ENCODE measurements at regions not wholly inside any gene's neighbourhood (a gene's known extent, or its start where the extent isn't known, plus 50 kb on each side); places are given as distances from the start of the nearest gene placed in this dataset.
"Not testable (repeated sequence)": the region's sequence is repeated elsewhere in the genome, so short reads cannot be mapped to it uniquely, and the experiment has no call there.

DNA sequence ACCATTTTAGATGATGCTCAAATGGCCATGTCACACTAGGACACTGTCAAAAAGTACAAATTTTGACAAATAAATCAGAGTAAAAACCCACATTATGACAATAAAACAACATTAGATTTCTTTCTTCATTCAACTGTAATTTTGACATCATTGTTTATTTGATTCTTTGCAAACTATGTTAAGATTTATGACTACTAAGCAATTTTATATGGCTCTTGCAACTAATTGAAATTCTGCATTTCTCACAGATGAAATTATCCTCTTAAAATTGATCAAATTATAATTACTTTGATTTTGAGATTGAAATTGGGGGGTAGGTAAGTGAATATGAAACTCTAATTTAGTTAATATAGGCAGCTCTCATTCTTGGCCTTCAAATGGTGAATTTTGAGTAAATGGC lies 59.8 kb downstream of the ATOH1 start:
- no peak for ATAC-seq
- DNase-seq: no peak
- intact Hi-C loops (cut with micrococcal nuclease): no loop called here

DNA sequence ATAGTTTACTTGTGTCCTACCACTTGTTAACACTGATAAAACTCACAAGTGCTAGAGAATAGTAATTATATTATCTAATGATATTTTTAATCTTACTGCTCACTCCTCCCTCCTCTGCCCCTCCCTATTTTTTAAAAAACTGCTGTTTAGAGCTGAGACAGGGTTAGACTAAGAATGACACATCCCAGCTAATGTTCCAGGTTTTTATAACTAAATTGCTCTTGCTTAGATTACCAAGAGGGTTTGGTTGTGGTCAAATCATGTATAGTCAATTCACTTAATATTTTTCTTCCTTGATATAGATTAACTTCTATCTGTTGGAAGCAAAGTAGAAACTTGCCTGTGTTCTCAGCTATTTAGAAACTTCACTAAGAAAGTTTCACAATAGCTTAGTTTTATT lies 60.2 kb downstream of the ATOH1 start:
- ATAC-seq: no peak
- intact Hi-C loops (cut with micrococcal nuclease): no loop called here

DNA sequence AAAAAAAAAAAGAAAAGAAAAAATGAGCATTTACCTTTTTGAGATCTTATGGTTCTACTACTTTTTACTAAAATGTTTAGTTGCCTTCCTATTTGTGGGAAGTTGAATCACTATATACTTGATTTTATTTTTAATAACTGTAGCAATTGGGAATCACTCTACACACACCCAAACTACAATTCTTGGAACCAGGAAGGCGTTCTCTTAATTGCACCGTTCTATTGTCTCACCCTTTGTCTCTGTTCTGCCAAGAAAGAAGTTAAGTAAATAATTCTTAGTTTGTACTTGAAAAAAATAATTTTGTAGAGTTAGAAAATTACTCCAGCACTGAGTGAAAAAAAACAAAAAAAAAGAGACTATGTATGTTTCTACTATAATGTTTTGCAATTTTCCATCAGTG lies 62.7 kb downstream of the ATOH1 start:
- DNase-seq: no peak
- no peak for ATAC-seq
- intact Hi-C loops (cut with micrococcal nuclease): no loop called here

More for the DNA sequence above, 60.2 kb downstream of the ATOH1 start:
- DNase-seq: no peak

DNA sequence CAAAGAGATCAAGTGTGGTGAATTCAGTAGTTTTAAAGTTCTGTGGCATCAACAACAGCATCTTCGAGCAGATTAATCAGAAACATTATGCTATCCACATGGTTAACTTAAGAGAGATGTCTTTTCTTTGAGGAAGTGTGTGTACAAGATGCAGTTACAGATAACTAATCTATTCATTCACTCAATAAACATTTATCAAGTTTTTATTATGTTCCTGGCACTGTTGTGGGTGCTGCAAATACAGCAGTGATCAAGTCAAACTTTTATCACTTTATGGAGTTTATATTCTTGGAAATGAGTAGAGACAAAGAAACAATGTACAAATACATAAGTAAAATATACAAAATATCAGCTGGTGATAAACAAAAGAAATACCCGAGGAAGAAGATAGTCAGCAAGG lies 66.4 kb downstream of the ATOH1 start:
- DNase-seq (no peak), ATAC-seq (no peak)
- intact Hi-C loops (cut with micrococcal nuclease): no loop called here

DNA sequence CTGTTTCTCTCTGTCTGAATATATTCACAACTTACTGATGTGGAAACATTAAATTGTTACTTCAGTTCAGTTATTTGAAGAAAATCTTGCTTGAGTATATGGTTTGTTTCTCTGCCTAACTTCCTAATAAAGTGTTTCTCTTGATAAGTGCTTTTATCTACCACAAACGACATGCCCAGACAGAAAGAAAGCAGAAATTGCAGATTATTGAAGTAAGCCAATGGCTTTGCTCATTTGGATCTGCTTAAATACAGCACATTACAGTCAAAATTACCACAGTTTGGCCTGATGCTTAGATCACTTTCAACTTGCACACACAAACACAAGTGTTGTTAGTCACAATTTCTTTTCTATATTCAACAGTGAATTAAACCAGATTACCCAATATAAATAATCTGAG lies 68.0 kb downstream of the ATOH1 start:
- intact Hi-C loops (cut with micrococcal nuclease): no loop called here
- DNase-seq: no peak
- ATAC-seq: no peak

DNA sequence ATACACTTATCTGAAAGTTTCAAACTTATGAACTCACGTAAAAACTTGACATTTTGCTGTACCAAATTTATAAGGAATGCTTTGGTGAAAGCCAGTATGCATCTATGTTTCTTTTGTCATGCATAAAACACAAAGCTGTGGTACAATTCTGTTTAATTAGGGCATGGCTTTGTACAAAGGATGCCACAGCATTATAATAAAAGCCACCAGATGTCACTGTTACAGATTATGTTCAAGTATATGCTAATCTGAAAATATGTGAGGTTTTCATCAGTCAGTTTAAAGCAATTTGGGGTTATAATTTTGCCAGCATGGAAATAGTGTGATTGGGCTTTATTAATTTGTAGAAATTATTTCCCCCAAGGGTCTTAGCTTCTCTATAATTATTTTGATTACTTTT lies 69.0 kb downstream of the ATOH1 start:
- intact Hi-C loops (cut with micrococcal nuclease): no loop called here
- no peak for ATAC-seq

DNA sequence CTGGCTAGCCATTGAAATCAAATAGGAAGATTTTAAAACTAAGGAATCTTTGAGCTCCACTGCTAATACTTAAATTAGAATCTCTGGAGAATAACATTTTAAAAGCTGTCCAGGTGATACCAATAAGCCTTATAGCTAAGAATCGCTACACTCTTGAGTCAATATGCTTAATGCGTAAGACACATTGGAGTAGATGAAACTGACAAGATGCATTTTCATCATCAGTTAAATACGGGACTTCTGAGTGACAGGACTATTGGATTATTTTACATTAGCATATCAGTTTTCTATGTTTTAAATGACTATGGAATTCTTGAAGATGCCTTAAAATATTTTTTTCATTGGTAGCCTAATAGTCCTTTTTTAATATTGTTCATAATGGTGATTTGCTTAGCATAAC lies 80.2 kb downstream of the ATOH1 start:
- intact Hi-C loops (cut with micrococcal nuclease): no loop called here
- no peak for ATAC-seq

More for the DNA sequence above, 69.0 kb downstream of the ATOH1 start:
- DNase-seq: no peak

DNA sequence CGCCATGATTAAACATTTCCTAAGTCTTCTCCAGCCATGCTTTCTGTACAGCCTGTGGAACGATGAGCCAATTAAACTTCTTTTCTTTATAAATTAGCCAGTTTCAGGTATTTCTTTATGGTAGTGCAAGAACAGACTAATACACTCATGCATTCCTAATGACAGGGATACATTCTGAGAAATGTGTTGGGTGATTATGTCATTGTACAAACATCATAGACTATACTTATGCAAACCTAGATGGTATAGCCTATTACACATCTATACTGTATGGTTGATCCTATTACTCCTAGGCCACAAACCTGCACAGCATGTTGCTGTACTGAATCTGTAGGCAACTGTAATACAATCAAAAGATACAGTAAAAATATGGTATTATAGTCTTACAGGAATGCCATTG lies 83.1 kb downstream of the ATOH1 start:
- ATAC-seq (no peak), DNase-seq (no peak)
- intact Hi-C loops (cut with micrococcal nuclease): no loop called here

More for the DNA sequence above, 80.2 kb downstream of the ATOH1 start:
- DNase-seq: no peak

DNA sequence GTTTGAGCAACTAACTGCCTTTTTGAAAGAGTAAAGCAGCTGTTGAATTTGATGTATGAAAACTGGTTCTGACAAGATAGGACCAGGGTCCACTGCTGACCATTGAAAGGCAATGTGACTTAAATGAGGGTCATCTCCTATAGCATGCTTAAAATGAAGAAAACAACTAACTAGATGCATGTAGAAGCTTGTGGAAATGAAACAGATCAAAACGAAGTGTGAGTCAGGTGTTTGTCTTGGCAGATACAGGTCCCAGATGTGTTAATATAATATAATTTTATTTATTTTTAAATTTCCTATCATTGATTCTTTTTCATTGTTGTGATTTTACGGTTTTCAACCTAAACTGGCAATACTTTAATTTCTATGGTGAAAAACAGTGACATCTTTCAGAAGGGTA lies 83.6 kb downstream of the ATOH1 start:
- intact Hi-C loops (cut with micrococcal nuclease): no loop called here
- DNase-seq (no peak), ATAC-seq (no peak)

DNA sequence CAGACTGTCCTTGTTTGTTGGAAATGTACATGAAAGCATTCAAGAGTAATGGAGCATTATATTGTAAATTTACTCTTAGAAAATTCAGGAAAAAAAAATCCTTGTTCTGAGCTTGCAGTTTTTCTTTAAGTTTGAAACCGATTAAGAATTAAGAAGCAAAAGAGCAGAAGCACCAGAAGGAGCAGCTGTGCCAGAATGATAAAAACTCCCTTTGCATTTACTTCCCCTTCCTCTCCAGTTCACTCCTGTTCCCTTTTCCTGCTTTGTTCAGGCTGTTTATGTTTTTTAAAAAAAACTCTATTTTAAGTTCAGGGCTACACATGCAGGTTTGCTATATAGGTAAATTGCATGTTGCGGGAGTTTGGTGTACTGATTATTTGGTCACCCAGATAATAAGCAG lies 90.3 kb downstream of the ATOH1 start:
- DNase-seq (no peak), ATAC-seq (no peak)
- intact Hi-C loops (cut with micrococcal nuclease): no loop called here

DNA sequence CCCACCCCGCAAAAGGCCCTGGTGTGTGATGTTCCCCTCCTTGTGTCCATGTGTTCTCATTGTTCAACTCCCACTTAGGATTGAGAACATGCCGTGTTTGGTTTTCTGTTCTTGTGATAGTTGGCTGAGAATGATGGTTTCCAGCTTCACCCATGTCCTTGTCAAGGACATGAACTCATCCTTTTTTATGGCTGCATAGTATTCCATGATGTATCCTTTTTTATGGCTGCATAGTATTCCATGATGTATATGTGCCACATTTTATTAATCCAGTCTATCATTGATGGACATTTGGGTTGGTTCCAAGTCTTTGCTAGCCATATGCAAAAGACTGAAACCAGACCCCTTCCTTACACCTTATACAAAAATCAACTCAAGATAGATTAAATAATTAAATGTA lies 95.0 kb downstream of the ATOH1 start:
- intact Hi-C loops (cut with micrococcal nuclease); ATAC-seq; DNase-seq: not testable (repeated sequence)

DNA sequence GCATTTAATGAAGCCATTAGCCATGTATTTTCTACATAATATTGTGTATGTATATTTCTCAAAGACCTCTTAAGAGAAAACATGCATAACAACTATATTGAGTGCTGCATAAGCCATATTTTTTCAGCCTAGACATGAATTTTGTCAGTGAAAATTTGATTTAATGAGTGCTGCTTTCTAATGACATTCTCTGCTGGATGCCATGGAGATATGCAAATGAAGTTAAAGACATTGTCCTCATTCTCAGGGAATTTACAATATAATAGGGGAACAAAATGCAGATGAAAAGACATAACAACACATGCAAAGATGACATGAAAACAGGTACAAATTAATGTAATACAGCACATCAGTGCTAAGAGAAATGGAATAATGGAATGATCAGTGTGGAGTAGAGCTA lies 118.7 kb downstream of the ATOH1 start:
- intact Hi-C loops (cut with micrococcal nuclease): no loop called here
- DNase-seq (no peak), ATAC-seq (no peak)

DNA sequence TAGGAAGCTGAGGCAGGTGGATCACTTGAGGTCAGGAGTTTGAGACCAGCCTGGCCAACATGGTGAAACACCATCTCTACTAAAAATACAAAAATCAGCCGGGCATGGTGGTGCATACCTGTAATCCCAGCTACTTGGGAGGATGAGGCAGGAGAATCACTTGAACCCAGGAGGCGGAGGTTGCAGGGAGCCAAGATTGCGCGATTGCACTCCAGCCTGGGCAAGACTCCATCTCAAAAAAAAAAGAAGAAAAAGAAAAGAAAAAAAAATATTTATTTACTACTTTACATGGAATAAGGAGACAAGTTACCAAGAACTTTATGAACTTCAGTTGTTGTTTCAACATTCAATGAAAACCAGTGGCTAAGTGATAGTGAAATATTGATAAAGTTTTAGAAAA lies 121.7 kb downstream of the ATOH1 start:
- not testable (repeated sequence) for DNase-seq

DNA sequence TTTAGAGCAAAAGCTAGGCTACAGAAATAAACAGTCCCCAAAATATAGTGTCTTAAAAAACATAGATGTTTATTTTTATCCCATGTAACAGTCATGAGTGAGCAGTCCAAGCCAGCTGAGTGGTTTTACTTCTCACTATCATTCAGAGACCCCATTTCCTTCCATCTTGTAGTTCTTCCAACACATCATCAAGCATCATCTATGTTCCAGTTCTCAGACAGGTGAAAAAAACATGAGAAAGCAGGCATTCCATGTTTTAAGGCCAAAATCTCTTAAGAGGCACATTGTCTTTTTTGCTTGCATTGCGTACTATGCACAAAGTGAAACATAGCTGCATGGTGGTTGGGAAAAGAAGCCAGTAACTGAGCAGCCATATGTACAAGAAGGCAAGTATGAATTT lies 128.6 kb downstream of the ATOH1 start:
- intact Hi-C loops (cut with micrococcal nuclease): no loop called here
- DNase-seq: no peak
- no peak for ATAC-seq

More for the DNA sequence above, 121.7 kb downstream of the ATOH1 start:
- ATAC-seq; intact Hi-C loops (cut with micrococcal nuclease): not testable (repeated sequence)

DNA sequence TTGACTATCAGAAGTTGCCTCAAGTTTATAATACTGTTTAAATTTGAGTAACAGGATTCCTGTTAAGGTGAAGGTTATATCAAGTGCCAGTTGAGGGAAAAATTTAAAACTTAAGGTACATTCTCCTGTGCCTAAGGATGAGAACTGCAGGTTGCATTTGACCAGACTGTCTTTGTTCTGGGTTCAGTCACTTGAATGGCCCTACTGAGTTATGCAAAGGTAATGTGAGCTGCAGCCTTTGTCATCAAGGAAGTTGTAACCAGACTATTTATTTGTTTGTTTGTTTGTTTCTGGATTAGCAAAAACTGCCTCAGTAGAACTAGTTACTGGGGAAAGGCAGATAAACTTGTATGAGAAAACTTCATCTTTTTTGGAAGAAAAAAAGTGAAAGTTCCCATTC lies 131.9 kb downstream of the ATOH1 start:
- intact Hi-C loops (cut with micrococcal nuclease): no loop called here
- DNase-seq (no peak), ATAC-seq (no peak)

DNA sequence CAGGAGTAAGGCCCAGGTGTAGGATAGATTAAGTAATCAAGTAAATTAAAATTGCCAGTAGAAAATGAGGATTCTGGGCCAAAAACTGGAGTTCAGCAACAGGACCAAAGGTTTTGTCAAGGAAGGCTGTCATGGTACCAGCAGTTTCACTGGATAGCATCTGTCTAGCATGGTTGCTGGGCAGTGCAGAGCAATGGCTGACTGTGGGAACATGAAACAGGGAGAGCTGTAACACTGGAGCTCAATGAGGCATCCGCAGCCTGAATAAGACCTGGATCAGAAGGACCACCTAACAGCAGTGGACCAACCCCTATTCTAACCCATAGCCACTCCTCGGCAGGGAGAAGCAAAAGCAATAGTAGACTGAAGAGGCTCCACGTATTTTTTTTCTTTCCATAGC lies 132.4 kb downstream of the ATOH1 start:
- intact Hi-C loops (cut with micrococcal nuclease): no loop called here
- ATAC-seq: no peak
- no peak for DNase-seq

DNA sequence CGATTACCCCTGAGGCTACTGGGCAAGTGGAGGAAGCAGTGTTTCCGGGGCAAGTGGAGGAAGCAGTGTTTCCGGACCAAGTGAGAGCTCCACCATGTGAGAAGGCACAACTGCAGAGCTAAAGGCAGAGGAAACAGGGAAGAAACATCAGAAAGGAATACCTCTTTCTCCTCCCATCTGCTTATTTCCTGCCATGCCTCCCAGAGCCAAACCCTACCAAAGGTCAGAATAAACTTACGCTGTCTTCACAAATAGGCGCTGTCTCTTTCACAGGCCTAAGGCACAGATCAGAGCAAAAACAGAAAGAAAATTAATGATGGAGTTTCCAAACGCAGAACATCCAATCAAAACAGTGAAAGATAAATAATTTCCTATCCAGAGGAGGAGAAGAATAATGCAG lies 153.0 kb downstream of the ATOH1 start:
- DNase-seq (no peak), ATAC-seq (no peak)
- intact Hi-C loops (cut with micrococcal nuclease): no loop called here

DNA sequence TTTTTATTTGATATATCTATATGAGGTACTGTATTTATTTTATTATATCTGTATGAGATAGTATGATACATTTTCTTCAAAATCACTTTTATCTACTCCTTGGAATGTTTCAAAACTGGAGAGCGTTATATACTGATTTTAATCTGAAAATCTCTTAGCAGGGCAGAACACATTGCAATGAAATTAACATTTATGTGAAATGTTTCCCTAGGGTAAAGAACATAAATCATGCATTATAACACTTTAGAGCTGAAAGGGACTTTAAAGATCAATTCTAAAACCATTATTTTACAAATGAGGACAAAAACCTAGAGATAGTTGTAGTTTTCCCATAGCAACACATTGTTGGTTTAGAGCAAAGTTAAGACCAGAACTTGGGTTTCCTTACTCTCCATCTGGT lies 153.7 kb downstream of the ATOH1 start:
- ATAC-seq: no peak
- no peak for DNase-seq
- intact Hi-C loops (cut with micrococcal nuclease): no loop called here

DNA sequence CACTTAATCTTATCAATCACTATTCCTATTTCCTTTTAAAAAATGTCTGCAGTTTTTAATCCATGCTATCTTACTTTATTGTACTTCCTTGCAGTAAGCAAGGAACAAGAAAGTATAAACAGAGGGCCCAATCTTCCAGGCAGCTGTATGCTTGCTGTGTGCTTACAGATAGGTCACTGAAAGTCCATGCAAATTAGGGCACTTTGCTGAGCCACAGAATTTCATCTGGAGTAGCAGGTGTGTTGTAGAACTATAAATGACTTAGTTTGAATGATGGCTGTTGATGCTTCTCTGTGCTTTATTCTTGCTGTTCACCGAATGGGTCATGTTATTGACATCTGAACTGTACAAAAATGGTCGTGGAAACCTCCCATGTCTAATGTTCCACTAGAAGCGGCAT lies 154.6 kb downstream of the ATOH1 start:
- ATAC-seq: no peak

DNA sequence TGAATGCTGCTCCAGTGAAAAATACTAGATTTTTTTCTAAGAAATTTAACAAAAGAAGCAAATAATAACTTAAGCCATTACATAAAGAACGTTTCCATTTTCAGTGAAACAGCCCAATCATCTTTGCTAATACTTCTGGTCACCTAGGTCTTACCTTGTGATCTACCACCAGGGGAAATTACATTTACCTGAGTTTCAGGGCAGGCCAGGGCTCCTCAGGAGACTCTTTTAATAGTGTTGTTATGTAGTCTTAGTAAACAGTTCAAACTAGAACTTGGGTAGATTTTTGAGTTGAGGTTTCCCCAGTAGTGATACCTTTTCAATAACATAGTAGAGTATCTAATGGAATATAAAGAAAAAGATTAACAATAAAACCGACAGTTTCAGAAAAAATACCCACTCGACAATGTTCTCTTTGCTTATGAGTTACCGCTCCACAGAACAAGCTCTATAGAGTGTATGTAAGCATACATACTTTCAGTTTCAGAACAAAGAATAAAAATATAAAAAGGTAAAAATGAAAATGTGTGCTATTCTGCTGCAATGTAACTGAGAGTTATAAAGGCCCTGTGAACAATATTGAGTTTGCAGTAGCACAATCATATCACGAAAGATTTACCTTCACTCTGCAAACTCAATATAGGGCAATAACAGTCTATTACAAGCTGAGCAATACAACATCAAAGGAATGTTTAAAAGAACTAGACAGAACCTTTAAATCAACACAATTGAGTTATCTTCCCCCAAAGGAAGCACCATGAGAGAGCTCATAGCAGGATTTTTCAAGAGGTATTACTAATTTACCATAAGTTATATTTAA lies 165.8 kb downstream of the ATOH1 start:
- intact Hi-C loops (cut with micrococcal nuclease): no loop called here
- DNase-seq (no peak), ATAC-seq (no peak)

More for the DNA sequence above, 154.6 kb downstream of the ATOH1 start:
- intact Hi-C loops (cut with micrococcal nuclease): no loop called here
- no peak for DNase-seq

DNA sequence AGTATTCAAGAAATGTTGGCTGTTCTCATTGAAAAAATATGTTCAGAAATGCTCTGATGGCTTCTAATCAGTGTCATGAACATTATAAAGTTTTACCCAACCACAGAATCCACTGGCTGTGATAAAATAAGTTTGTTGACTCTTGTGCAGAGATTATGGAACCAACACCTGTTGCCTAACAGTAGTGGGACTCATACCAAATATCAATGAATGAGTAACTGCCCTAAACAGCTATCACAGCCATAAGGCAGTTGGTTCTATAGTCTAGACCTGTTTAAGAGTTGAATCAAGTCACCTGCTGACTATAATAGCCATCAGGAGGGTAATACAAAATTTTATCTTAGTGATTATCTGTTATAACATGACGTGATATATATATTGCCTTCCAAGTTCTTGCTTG lies 168.3 kb downstream of the ATOH1 start:
- intact Hi-C loops (cut with micrococcal nuclease): no loop called here
- ATAC-seq (no peak), DNase-seq (no peak)
